ENCODE measurements at regions not wholly inside any gene's neighbourhood (a gene's known extent, or its start where the extent isn't known, plus 50 kb on each side); places are given as distances from the start of the nearest gene placed in this dataset.
A peak's percentile ranks its signal among the peaks of the same experiment; 100 is the strongest.

DNA sequence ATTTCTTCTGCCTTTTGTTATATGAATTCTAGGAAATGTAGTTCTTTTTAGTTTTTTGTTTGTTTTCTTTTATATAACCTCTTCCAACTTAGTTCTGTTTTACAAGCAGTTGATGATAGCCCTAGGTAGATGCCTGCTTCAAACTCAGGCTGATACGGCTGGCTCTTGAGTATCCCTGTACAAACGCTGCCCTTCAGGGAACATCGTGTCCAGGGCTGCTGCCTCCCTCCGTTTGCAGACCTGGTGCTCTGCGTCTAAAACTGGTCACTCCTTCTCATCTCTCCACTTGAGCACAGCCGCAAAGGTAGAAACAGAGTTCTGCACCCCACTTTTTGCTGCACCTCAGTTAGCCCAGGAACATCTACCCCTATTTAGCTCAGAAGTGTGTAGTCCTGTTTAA, 310.1 kb downstream of the PRL start:
- in situ Hi-C loops (cut with HindIII; ENCODE audit: low pct_ligation_motif_present, low pct_unique_long_range_greater_than_20kb, low sequenced_read_pairs): no loop called here
- DNase-seq: no peak

DNA sequence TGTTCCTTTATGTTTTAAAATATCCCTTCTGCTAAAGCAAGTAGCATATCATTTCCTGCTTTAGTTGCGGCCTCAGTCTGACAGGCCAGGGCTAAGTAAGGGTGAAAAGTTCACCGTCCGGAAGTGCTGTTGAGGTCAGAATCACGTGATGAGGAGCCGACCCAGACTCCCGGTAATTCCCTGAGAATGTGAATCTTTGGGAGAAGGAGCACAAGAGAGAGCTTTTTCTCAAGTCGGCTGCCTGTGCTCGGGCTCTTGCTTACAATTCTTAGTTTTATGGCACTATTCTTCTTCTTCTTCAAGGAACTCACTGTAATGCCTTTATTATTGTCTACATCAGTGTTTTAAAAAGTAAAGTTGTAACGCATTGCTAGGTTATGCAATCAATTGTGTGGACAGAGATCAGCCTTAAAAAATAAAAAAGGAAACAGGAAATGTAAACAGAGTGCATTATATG, 309.3 kb downstream of the PRL start:
- peak; percentile 91 for DNase-seq

DNA sequence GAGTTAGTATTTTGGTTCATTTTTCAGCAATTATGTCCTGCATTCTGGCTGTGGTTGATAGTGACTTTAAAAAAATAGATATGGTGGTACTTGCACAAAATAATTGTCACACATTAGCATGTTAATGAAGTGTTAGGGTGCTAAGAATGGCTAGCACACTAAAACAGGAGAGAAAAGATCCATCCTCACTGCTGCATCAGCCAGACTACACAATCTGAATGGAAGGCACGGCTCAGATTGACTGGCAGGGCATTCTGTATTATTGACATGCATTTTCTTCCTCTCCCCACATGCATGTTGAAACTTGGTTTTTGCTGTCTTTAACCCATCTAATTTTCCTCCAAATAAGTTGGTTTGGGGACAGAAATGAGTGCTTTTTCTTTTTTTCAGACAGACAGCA, 306.3 kb downstream of the PRL start:
- DNase-seq: no peak
- in situ Hi-C loops (cut with HindIII; ENCODE audit: low pct_ligation_motif_present, low pct_unique_long_range_greater_than_20kb, low sequenced_read_pairs): no loop called here

More for the DNA sequence above, 309.3 kb downstream of the PRL start:
- in situ Hi-C loops (cut with HindIII; ENCODE audit: low pct_ligation_motif_present, low pct_unique_long_range_greater_than_20kb, low sequenced_read_pairs): no loop called here

DNA sequence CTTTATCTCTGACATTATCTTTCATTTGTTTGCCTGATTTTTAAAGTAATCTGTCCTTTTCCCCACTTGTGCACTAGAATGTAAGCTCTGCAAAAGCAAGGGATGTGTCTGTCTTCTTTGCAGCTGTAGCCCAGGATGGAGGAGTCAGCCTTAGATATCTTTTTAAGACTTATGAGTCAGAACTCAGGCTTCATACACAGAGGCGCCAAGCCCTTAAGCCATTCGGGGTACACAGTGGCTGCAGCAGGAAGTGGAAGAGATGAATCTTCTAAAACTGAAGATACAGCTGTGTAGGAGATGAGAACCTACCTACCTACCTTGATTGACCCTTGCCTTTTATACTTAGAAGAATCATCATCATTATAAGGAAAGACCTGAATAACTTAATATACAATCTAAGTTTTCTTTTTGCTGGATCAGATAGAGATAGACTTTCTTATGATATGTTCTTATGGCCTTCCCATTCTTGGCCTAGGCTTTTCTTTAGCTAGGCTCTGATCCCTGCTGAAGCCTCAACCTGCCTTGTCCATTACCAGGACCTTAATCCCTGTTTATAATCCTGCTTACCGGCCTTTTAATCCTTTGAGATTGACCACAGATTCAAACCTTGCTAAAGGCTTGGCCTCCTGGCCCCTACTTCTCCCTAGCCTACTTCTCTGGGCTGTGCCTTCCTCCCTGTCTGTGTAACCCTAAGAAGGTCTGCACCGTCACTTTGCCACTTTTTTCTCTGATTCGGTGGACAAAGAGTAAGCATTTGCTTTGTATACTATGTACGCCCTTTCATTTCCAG, 304.5 kb downstream of the PRL start:
- no peak for DNase-seq
- in situ Hi-C loops (cut with HindIII; ENCODE audit: low pct_ligation_motif_present, low pct_unique_long_range_greater_than_20kb, low sequenced_read_pairs): no loop called here

DNA sequence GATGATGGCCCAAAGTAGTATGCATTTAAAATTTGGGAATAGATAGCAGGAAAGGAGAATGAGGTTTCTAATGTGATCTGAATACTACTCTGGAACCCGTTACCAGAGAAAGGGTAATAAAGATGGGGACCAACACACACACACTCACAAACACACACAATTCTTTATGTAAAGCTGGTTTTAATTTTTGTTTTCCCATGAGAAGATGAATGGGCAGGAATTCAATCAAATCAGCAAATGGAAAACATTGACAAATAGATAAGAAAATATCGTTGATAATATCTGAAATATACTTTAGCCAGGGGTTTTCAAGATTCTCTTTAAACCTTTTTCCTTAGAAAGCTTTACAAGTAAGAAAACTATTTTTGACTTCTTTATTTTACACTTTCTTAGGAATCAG, 303.0 kb downstream of the PRL start:
- no peak for DNase-seq
- in situ Hi-C loops (cut with HindIII; ENCODE audit: low pct_ligation_motif_present, low pct_unique_long_range_greater_than_20kb, low sequenced_read_pairs): no loop called here

DNA sequence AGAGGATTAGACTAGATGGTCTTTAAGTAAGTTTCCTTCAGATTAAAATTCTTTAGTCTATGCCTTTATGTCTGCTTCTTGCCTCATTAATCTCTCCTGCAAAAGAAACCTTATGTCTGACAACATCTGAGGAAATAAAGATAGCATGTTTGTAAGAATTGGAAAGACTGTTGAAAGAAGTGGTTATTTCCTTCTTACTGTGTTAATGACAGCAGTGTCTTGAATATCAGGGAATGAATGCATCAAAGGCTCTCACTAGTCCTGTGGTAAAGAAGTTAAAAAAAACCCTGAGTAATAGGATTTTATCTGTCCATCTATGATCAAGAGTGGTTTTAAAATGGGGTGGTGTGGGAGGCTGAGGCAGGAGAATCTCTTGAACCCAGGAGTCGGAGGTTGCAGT, 302.0 kb downstream of the PRL start:
- no peak for DNase-seq
- in situ Hi-C loops (cut with HindIII; ENCODE audit: low pct_ligation_motif_present, low pct_unique_long_range_greater_than_20kb, low sequenced_read_pairs): no loop called here

DNA sequence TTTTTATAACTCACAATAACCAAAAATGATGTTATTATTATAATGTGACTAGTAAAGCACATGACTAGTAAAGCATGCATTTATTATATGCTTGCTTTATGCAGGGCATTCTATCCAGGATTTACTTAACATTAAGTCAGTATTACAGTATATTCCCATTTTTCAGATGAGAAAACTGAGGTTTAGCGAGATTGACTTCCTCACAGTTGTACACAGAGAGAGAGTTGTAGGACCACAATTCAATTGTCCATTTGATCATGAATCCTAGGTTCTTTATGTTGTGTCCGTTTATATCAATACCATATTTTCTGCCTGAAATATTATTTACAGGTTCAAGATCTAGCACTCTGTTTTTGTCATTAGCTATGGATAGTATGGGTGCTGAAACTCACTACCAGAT, 301.5 kb downstream of the PRL start:
- DNase-seq: no peak
- in situ Hi-C loops (cut with HindIII; ENCODE audit: low pct_ligation_motif_present, low pct_unique_long_range_greater_than_20kb, low sequenced_read_pairs): no loop called here

DNA sequence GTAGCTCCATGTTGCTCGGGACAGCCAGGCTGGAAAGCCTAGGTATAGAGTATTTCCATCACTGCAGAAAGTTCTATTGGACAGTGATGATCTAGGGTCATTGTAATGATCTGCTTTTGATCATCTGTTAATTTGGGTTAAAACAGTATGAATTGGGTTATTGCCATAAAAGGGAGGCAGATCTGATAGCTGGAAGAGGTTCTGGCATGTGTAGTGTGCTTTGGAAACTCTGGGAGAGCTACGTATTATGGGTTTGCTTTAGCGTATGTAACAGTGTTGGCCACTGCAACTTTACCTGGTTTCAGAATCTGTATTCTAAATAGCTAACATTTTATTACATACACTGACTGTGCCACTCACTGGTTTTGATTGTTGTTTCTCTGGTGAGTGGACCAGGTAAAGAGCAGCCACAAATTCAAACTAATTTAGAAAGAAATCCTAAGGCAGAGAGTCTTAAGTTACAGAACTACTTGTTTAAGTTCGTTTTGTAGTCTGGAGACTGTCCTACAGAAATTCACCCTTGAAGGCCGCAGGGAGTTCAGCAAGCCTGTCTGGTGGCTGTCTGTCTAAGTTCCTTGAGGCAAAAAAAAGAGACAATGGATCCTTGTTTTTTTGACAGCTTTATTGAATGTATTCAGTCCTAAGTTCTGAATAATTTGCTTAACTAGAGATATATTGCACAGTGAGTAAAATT, 300.3 kb downstream of the PRL start:
- DNase-seq: no peak
- in situ Hi-C loops (cut with HindIII; ENCODE audit: low pct_ligation_motif_present, low pct_unique_long_range_greater_than_20kb, low sequenced_read_pairs): no loop called here

DNA sequence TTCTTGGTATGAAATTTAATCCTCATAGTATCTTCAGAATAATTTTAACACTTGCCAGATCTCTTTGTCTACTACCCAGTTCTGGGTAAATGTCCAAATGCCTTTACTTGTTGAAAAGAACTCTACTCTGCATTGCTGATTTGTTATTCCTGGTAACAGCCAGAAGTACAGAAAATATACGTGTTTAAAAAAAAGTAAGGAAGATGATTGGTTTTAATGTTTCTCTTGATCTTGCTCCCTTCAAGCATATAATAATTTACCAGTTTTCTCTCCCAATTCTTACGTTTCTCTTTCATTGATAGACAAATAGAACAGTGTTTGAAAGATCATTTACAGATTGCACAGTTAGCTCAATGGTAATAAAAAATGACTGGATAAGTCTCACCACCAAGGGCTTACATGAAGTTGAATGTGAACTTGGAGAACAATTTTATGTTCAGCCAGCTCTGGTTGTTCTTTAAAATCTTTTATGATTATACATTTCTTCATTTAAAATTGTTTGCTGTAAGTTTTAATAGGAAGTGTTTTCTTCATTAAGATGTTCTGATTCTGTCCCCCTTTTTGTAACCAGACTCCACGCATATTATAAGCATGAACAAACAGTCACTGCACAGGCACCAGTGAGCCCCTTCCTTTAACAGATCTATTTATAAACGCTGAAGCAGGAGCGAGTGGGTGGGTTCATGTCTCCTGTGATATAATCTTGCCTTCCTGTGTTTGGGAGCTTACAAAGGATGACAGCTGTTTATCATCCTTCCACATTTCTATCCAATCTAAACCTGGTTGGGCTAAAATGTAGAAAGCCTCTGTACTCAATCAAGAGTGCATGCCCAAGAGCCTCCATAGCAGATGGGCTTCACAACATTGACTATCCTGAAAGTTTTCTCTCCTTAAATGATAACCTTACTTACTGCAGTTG, 299.5 kb downstream of the PRL start:
- in situ Hi-C loops (cut with HindIII; ENCODE audit: low pct_ligation_motif_present, low pct_unique_long_range_greater_than_20kb, low sequenced_read_pairs): no loop called here

DNA sequence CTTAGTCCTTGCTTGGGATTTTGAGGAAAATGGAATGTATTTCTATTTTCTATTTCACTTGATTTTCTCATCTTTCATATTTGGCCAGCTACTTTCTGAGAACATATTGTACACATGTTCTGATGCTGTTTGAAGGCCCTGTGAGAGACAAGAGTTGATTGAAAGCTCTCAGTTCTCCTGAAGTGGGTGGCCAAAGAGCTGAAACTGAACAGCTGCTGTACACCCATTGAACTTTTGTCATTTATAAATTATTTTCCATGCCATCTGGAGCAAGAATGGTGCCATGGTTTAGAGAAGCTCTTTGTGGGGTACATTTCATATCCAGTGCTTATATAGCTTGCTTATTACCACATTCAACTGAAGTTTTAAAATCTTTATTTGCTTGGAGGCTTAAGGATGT, 298.3 kb downstream of the PRL start:
- in situ Hi-C loops (cut with HindIII; ENCODE audit: low pct_ligation_motif_present, low pct_unique_long_range_greater_than_20kb, low sequenced_read_pairs): no loop called here
- no peak for DNase-seq

More for the DNA sequence above, 299.5 kb downstream of the PRL start:
- DNase-seq: no peak

DNA sequence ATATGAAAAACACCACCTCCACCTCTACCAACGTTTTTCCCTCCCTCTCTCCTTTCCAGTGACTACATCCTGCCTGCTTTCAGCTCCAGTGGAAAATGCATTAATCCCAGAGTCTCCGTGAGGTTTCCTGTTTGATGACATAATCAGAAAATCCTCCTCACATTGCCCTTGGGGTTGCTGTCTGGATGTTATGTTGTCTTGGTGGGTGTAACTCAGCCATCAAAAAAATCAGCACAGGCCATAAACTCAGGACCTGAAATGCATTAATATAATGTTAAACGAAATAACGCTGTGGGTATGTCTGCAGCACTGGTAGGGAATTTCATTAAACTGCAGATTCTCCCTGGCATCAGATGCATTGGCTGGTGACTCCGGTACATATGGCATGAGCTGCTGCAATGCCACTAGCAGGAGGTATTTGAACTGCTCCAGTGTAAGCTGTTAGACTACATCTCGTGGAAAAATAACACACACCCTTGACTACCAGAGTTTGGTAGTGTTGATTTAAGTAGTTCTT, 297.8 kb downstream of the PRL start:
- in situ Hi-C loops (cut with HindIII; ENCODE audit: low pct_ligation_motif_present, low pct_unique_long_range_greater_than_20kb, low sequenced_read_pairs): no loop called here
- peak; percentile 19 for DNase-seq

DNA sequence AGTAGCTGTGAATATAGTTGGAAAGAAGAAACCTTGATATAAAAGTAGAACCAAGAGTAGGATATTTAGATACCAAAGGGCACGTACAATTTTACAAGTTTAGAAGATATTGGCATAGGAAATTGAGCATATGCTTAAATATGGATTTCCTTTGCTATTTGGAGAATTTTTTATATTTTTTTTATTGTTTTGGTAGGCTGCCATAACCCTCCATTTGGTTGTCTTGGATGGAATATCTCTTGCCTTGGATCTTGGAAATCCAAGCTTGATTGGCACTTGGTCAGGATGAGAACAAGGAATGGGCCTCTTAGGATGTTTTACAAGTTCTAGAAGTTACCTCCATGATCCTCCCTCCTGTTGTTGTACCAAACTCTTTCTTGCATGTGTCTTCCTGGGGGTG, 297.1 kb downstream of the PRL start:
- in situ Hi-C loops (cut with HindIII; ENCODE audit: low pct_ligation_motif_present, low pct_unique_long_range_greater_than_20kb, low sequenced_read_pairs): no loop called here
- DNase-seq: no peak

DNA sequence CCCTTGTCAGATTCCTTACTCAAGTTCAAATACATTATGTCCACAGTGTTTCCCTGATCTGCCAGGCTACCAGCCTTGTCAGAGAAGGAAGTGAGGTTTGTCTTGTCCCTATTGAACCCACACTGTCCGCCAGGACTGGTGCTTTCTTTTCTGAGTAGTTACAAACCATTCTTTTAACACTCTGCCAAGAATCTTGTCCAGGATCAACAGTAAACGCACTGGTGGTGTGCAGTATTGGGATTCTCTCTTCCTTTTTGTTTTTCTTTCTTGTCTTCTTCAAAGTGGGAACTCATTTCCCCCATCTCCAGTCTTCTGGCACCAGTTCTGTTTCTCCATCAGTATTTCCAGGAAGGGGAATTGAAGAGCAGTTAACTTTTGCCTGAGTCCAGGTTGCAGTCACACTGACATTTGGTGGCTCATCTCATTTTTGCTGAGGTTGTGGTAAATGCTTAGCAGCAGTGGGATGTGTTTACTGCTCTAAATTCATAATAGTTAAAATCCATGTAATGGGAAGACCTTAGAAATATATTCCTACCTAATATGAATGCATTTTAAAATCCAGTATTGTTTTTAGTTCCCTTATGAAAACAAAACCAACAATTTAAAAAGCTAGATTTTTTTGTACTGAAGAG, 295.3 kb downstream of the PRL start:
- in situ Hi-C loops (cut with HindIII; ENCODE audit: low pct_ligation_motif_present, low pct_unique_long_range_greater_than_20kb, low sequenced_read_pairs): no loop called here
- no peak for DNase-seq

DNA sequence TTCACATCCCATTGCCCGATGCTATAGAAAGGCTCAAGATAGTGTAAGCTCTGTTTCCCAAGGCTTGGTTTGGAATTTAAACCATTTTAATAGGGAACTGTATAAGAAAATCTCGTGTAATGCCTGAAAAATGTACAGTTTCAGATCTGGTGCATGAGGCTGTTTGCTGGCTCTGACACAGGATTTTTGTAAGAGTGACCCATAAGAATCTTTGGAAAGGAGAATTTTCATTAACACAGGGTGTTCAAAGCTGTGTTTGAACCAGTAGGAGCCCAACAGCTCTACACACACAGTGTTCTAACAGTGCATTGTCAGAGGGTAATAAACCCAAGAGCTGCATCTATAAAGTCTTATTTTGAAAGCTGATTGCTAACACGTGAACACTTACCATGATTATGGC, 293.5 kb downstream of the PRL start:
- no peak for DNase-seq
- in situ Hi-C loops (cut with HindIII; ENCODE audit: low pct_ligation_motif_present, low pct_unique_long_range_greater_than_20kb, low sequenced_read_pairs): no loop called here

DNA sequence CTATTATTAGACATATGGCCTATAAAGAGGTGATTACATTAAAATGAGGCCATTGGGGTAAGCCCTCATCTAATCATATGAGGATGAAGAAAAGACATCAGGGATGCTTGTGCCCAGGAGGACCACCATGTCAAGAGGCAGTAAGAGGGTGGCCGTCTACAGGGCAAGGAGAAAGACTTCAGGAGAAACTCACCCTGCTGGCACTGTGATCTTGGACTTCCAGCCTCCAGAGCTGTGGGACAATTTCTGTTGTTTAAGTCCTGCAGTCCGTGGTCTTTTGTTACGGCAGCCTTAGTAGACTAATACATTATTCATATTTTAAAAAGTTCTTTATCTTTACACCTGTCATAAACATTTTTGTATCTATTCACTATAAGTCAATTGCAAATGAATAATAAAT, 290.0 kb downstream of the PRL start:
- in situ Hi-C loops (cut with HindIII; ENCODE audit: low pct_ligation_motif_present, low pct_unique_long_range_greater_than_20kb, low sequenced_read_pairs): no loop called here
- DNase-seq: no peak

DNA sequence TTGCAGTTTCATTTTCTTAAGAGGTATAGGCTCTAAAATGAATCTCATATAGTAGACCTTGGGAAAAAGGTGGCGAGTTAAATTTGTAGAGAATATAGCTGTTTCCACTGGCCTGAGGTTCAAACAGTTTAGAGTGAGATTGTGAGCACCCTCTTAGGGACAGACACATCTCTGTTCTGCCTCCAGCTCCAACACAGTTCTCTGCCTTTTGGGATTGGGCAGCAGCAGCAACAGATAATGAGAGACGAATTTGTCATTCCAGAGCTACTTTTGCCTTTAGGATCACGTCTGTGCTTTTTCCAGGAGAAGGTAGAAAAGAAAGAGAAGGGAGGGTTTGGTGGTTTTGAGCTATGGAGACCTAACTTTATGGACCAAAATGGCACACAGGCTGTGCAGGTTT, 289.4 kb downstream of the PRL start:
- in situ Hi-C loops (cut with HindIII; ENCODE audit: low pct_ligation_motif_present, low pct_unique_long_range_greater_than_20kb, low sequenced_read_pairs): no loop called here
- DNase-seq: no peak

DNA sequence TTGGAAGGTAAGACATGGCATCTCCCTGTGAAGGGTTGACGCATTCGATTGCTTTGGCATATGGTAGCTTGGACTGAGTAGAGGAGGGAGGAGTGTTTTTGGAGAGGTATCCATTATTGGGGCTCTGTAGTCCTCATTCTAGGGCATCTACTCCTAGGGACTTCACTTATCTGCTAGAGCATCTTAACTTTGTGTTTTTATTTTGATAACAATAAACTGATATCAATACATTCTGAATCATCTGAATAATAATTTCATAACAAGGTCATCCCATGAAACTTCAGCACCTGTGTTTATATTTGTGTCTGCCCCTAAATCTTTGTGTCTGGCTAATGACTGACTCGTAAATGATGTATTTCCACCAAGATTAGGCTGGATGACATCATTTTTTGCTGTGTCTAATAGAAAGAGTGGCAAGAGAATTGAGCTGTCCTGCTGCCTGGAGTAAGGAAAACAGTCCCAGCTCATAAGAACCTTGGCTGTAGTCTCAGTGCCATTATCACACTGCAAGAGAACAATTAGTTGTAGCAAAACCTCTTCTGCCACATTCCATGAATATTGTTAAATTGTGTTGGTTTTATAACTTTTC, 288.5 kb downstream of the PRL start:
- DNase-seq: no peak
- in situ Hi-C loops (cut with HindIII; ENCODE audit: low pct_ligation_motif_present, low pct_unique_long_range_greater_than_20kb, low sequenced_read_pairs): no loop called here

DNA sequence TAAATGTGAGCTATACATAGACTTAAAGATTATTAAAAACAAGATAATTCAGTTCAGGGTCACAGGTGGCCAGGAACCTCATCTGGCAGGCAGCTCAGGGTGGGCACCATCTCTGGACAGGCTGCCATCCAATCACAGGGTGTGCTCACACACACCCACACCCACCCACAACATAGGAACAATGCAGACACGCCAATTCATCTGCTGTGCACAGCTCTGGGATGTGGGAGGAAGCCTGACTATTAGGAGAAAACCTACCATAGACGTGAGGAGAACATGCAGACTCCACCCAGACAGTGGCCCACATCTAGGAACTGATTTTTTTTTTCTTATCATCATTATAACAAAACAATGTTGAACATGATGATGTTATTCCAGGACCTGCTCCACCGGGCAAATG, 286.7 kb downstream of the PRL start:
- DNase-seq: no peak
- in situ Hi-C loops (cut with HindIII; ENCODE audit: low pct_ligation_motif_present, low pct_unique_long_range_greater_than_20kb, low sequenced_read_pairs): no loop called here
